ENCODE measurements at regions not wholly inside any gene's neighbourhood (a gene's known extent, or its start where the extent isn't known, plus 50 kb on each side); places are given as distances from the start of the nearest gene placed in this dataset.
A peak's percentile ranks its signal among the peaks of the same experiment; 100 is the strongest.

- no peak for DNase-seq (ENCODE audit: low read depth)
These were observed 762.7 kb downstream of the TLE1 start for GRCh38 chr9:80926611-80927010.

GRCh38 chr9:80922544-80922943, 766.8 kb downstream of the TLE1 start:
- DNase-seq (ENCODE audit: low read depth), result no peak

- DNase-seq (ENCODE audit: low read depth), result no peak
These were observed 782.6 kb downstream of the TLE1 start for GRCh38 chr9:80906728-80907127.

GRCh38 chr9:80899208-80899607, 790.1 kb downstream of the TLE1 start:
- DNase-seq (ENCODE audit: low read depth), result no peak

GRCh38 chr9:80893190-80893589, 796.2 kb downstream of the TLE1 start:
- no peak for DNase-seq (ENCODE audit: low read depth)

- DNase-seq (ENCODE audit: low read depth), result no peak
These were observed 796.6 kb downstream of the TLE1 start for GRCh38 chr9:80892703-80893102.

- DNase-seq (ENCODE audit: low read depth), result no peak
These were observed 799.2 kb downstream of the TLE1 start for GRCh38 chr9:80890124-80890523.

- DNase-seq (ENCODE audit: low read depth), result no peak
These were observed 803.5 kb downstream of the TLE1 start for GRCh38 chr9:80885894-80886293.

- no peak for DNase-seq (ENCODE audit: low read depth)
These were observed 805.3 kb downstream of the TLE1 start for GRCh38 chr9:80883826-80884579.

GRCh38 chr9:80883426-80883825, 805.9 kb downstream of the TLE1 start:
- DNase-seq (ENCODE audit: low read depth), result no peak

- no peak for DNase-seq (ENCODE audit: low read depth)
These were observed 807.4 kb downstream of the TLE1 start for GRCh38 chr9:80881940-80882339.

GRCh38 chr9:80881320-80881719, 808.0 kb downstream of the TLE1 start:
- no peak for DNase-seq (ENCODE audit: low read depth)

- no peak for DNase-seq (ENCODE audit: low read depth)
These were observed 810.8 kb downstream of the TLE1 start for GRCh38 chr9:80878556-80878955.

GRCh38 chr9:80875947-80876346, 813.4 kb downstream of the TLE1 start:
- no peak for DNase-seq (ENCODE audit: low read depth)

- peak; percentile 45 for DNase-seq (ENCODE audit: low read depth)
These were observed 815.1 kb downstream of the TLE1 start for GRCh38 chr9:80874276-80874675.

- DNase-seq (ENCODE audit: low read depth), result peak; percentile 18
These were observed 815.5 kb downstream of the TLE1 start for GRCh38 chr9:80873861-80874260.

- DNase-seq (ENCODE audit: low read depth), result no peak
These were observed 817.8 kb downstream of the TLE1 start for GRCh38 chr9:80871596-80871995.

- DNase-seq (ENCODE audit: low read depth), result no peak
These were observed 821.6 kb downstream of the TLE1 start for GRCh38 chr9:80867731-80868130.

- DNase-seq (ENCODE audit: low read depth), result no peak
These were observed 822.6 kb downstream of the TLE1 start for GRCh38 chr9:80866576-80867227.

GRCh38 chr9:80866121-80866520, 823.2 kb downstream of the TLE1 start:
- DNase-seq (ENCODE audit: low read depth), result no peak

GRCh38 chr9:80843028-80843427, 846.3 kb downstream of the TLE1 start:
- DNase-seq (ENCODE audit: low read depth), result no peak

- DNase-seq (ENCODE audit: low read depth), result no peak
These were observed 847.0 kb downstream of the TLE1 start for GRCh38 chr9:80842389-80842788.

GRCh38 chr9:80841888-80842287, 847.5 kb downstream of the TLE1 start:
- no peak for DNase-seq (ENCODE audit: low read depth)
